Esophagus squamous epithelium (tissue), 5 donors: ENCODE measurements at regions not wholly inside any gene's neighbourhood (a gene's known extent, or its start where the extent isn't known, plus 50 kb on each side); places are given as distances from the start of the nearest gene placed in this dataset.

Source experiments
- DNase-seq: peaks from one replicate; lab custom pipeline; 2025; lab: John Stamatoyannopoulos, UW
- H3K27ac ChIP-seq, 4 donors: fragments of 200-600 bp; sonication (generic); one replicate each; pipeline ENCODE4 v1.5.1; 2016 to 2019; ENCODE audit warnings: mild to moderate bottlenecking in 1 of 4
- H3K27me3 ChIP-seq, 4 donors: fragments of 200-600 bp; sonication (generic); 1 replicate in 3 of 4; 2 replicates in 1 of 4; pipeline versions ENCODE4 v1.5.1 to v1.6.0; 2017 to 2021; ENCODE audit warnings: antibody characterized with exemption in 1 of 4
- H3K36me3 ChIP-seq, 3 donors: fragments of 200-600 bp; sonication (generic); one replicate each; pipeline ENCODE4 v1.5.1; 2016 to 2019
- H3K4me1 ChIP-seq, 3 donors: fragments of 200-600 bp; sonication (generic); one replicate each; pipeline ENCODE4 v1.5.1; 2017 to 2019
- H3K4me3 ChIP-seq, 4 donors: fragments of 200-600 bp; sonication (generic); 1 replicate in 3 of 4; 2 replicates in 1 of 4; pipeline ENCODE4 v1.5.1; 2016 to 2019; ENCODE audit warnings: mild to moderate bottlenecking in 2 of 4, moderate library complexity in 1 of 4
- H3K9me3 ChIP-seq, 3 donors: fragments of 200-600 bp; sonication (generic); one replicate each; pipeline ENCODE4 v1.5.1; 2016 to 2019
- POLR2A ChIP-seq, 4 donors: fragments of 450-650 bp; IDR thresholded peaks; one replicate each; pipeline ENCODE4 v1.6.1; 2017; ENCODE audit warnings: antibody characterized with exemption in 4 of 4, mild to moderate bottlenecking in 4 of 4, moderate library complexity in 3 of 4
- WGBS, 2 donors: methylation state at CpG; one replicate each; pipeline ENCODE4 v1.1.5; 2018; 5-methylcytosine and 5-hydroxymethylcytosine counted together
- intact Hi-C: fragments of 100-400 bp; cut with DNase I; formaldehyde crosslinking; loops from one replicate; pipeline ENCODE4 v1.15.0; 2022
- TF ChIP-seq, protein P1 (sequence below), 6 experiments: fragments of 450-650 bp in 4 of 6; fragments of 200-600 bp in 2 of 6; sonication (generic) in 2 of 6; IDR thresholded peaks; one replicate each; pipeline ENCODE4 v1.5.1; 2016 to 2019; ENCODE audit warnings: antibody characterized with exemption in 6 of 6, mild to moderate bottlenecking in 4 of 6, moderate library complexity in 4 of 6
- donor health status: DM: yes; HTN: yes; CAD: no.

GRCh38 chr5:104513121-104513602, 950.6 kb upstream of the NUDT12 start:
- TF ChIP-seq POLR2A (IDR thresholded peaks at IDR 0.05) = no peak
- TF ChIP-seq, protein P1, sequence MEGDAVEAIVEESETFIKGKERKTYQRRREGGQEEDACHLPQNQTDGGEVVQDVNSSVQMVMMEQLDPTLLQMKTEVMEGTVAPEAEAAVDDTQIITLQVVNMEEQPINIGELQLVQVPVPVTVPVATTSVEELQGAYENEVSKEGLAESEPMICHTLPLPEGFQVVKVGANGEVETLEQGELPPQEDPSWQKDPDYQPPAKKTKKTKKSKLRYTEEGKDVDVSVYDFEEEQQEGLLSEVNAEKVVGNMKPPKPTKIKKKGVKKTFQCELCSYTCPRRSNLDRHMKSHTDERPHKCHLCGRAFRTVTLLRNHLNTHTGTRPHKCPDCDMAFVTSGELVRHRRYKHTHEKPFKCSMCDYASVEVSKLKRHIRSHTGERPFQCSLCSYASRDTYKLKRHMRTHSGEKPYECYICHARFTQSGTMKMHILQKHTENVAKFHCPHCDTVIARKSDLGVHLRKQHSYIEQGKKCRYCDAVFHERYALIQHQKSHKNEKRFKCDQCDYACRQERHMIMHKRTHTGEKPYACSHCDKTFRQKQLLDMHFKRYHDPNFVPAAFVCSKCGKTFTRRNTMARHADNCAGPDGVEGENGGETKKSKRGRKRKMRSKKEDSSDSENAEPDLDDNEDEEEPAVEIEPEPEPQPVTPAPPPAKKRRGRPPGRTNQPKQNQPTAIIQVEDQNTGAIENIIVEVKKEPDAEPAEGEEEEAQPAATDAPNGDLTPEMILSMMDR (IDR thresholded peaks at IDR 0.05) = no peak
- intact Hi-C loops = no loop called here
- 45 to 52% methylated on average over 3 of the region's 3 CpGs for WGBS, 2 donors
- Histone ChIP-seq H3K4me3 (no peak overlapping the region), H3K27me3 (no peaks in the 10 kb centered on the region), H3K9me3 (peaks cover 0 to 24% (median 5%) of the 10 kb centered on the region in 3 donors), H3K27ac (no peak overlapping the region), H3K4me1 (no peaks in the 10 kb centered on the region), H3K36me3 (no peaks in the 10 kb centered on the region)
- DNase-seq = no peak

DNA sequence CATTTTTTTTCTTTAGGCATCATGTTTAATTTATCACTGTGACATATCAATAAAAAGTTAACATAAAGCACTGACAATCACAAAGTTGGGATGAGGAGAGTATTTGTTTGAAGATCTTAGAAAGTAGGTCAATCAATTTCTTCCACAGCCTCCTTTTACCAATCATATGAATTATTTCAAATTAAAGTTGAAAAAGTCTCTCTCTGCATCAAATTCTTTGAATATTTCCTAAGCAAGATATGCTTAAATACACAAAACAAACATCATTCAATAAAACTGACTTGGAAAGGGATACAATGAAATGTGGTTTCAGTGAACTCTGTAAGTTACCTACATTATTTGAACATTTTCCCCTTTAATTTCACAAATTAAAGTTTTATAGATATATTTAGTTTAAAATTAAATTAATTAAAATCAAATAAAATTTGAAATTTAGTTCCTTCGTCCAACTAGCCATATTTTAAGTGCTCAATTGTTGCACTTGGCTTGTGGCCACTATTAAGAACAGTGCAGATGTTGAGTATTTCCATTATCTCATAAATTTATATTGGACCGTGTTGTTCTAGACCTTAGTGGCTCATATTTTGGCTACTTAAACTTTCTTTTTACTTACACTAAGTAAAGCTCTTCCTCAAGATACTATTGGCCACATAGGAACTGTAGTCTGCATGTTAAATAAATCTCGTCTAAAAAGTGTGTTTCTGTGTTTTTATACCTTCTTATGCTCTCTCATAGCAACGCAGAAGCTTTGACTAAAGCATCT, 949.7 kb upstream of the NUDT12 start:
- Histone ChIP-seq H3K4me1 (no peaks in the 10 kb centered on the region), H3K36me3 (no peaks in the 10 kb centered on the region), H3K9me3 (peaks cover 0 to 24% (median 5%) of the 10 kb centered on the region in 3 donors), H3K4me3 (no peak overlapping the region), H3K27me3 (no peaks in the 10 kb centered on the region), H3K27ac (no peak overlapping the region)
- TF ChIP-seq, protein P1 (IDR thresholded peaks at IDR 0.05) = no peak
- TF ChIP-seq POLR2A (IDR thresholded peaks at IDR 0.05) = no peak
- intact Hi-C loops = no loop called here
- no peak for DNase-seq
- 53 to 57% methylated on average over 4 of the region's 4 CpGs for WGBS, 2 donors

GRCh38 chr5:104498281-104498680, 935.7 kb upstream of the NUDT12 start:
- H3K27me3 ChIP-seq = no peaks in the 10 kb centered on the region
- H3K27ac ChIP-seq = no peak overlapping the region
- 18 to 25% methylated on average over 1 of the region's 1 CpG for WGBS, 2 donors
- H3K4me3 ChIP-seq = no peak overlapping the region
- no peaks in the 10 kb centered on the region for H3K36me3 ChIP-seq
- no peaks in the 10 kb centered on the region for H3K9me3 ChIP-seq
- H3K4me1 ChIP-seq = no peaks in the 10 kb centered on the region
- intact Hi-C loops = no loop called here
- DNase-seq = no peak
- TF ChIP-seq, protein P1 (IDR thresholded peaks at IDR 0.05) = no peak
- TF ChIP-seq POLR2A (IDR thresholded peaks at IDR 0.05) = no peak

DNA sequence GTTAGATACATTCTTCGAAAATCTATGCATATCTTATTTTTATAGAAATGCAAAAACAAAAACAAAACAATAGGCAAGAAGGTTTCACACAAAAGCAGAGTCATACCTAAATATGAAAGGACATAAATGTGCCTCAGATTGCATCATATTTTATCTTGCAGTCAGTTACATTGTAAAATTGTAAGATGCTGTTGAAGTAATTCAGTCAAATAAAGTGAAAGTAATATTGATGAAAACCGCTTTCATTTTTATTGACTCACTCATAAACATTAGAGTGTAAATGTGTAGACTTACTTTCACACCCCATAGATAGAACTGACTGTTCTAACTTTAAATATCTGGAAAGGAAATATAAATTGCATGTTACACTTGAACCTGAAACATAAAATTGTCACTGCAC, 931.5 kb upstream of the NUDT12 start:
- WGBS, 2 donors = 64 to 76% methylated on average over 2 of the region's 2 CpGs
- Histone ChIP-seq H3K4me1 (no peaks in the 10 kb centered on the region), H3K27ac (no peak overlapping the region), H3K9me3 (no peaks in the 10 kb centered on the region), H3K36me3 (no peaks in the 10 kb centered on the region), H3K27me3 (no peaks in the 10 kb centered on the region), H3K4me3 (no peak overlapping the region)
- TF ChIP-seq POLR2A (IDR thresholded peaks at IDR 0.05) = no peak
- TF ChIP-seq, protein P1 (IDR thresholded peaks at IDR 0.05) = no peak
- intact Hi-C loops = no loop called here
- DNase-seq = no peak

GRCh38 chr5:104472811-104473210, 910.2 kb upstream of the NUDT12 start:
- no peak overlapping the region for H3K27ac ChIP-seq
- DNase-seq = no peak
- H3K9me3 ChIP-seq = no peaks in the 10 kb centered on the region
- intact Hi-C loops = no loop called here
- no peaks in the 10 kb centered on the region for H3K36me3 ChIP-seq
- no peaks in the 10 kb centered on the region for H3K4me1 ChIP-seq
- TF ChIP-seq, protein P1 (IDR thresholded peaks at IDR 0.05) = no peak
- no peak for TF ChIP-seq POLR2A (IDR thresholded peaks at IDR 0.05)
- no peak overlapping the region for H3K4me3 ChIP-seq
- 85 to 89% methylated on average over 3 of the region's 3 CpGs for WGBS, 2 donors
- H3K27me3 ChIP-seq = no peaks in the 10 kb centered on the region
